NCI-H2171 treated with DMSO at 0.1 percent for 48 hours (cell line): ENCODE measurements at regions not wholly inside any gene's neighbourhood (a gene's known extent, or its start where the extent isn't known, plus 50 kb on each side); places are given as distances from the start of the nearest gene placed in this dataset.

ENCODE experiments used
- DNase-seq: peaks from one replicate; lab custom pipeline; 2025; lab: John Stamatoyannopoulos, UW

GRCh38 chr7:31456646-31457368 is 57.1 kb upstream of the ITPRID1 start:
- no peak for DNase-seq

DNA sequence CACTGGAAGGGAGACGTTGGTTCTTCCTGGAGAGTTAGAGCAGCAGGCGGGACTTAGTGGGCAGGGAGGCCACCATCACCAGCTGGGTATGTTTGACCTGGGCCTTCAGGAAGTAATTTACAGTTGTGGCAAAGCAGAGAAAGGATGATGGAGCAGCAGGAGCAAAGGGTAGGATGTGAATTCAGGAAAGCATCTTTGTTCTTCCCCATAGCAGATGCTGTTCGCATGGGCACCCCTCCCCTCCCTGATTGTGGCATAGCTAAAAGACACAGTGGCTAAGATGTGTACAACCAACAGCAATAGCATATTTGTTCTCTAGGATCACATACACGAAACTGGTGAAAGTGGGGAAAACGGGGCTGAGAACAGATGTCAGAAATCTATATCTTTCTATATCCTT is 56.3 kb upstream of the ITPRID1 start:
- DNase-seq, result no peak

DNA sequence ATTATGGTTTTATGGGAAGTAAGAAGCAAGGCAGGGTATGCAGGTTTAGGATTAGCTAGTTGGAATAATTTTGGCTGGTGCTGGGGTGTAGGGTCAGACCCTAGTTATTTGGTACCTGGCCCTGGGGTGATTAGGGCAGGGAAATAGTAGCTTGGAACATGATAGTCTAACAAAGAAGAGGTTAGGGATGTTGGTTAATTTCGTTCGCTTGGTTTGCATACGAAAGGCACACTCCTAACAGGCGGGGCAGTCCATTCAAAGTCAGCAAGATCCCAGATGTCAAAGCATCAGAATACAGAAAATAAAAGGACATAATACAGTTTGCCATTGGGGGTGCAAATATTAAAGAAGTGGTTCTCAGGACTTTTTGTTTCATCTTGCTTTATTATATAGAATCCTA is 55.7 kb upstream of the ITPRID1 start:
- DNase-seq, result no peak

GRCh38 chr7:31462636-31463035 is 51.3 kb upstream of the ITPRID1 start:
- DNase-seq, result no peak
